Esophagus muscularis mucosa (tissue), 4 donors: ENCODE measurements at regions not wholly inside any gene's neighbourhood (a gene's known extent, or its start where the extent isn't known, plus 50 kb on each side); places are given as distances from the start of the nearest gene placed in this dataset.

Source experiments
- EP300 ChIP-seq: sonication (generic); formaldehyde crosslinking; IDR thresholded peaks from one replicate; pipeline ENCODE4 v1.6.1; 2017; ENCODE audit warnings: antibody characterized with exemption
- POLR2A ChIP-seq: fragments of 450-650 bp; IDR thresholded peaks from one replicate; pipeline ENCODE4 v1.6.1; 2017; ENCODE audit warnings: antibody characterized with exemption, moderate library complexity, mild to moderate bottlenecking, low read depth
- POLR2AphosphoS5 ChIP-seq, 2 donors: sonication (generic); formaldehyde crosslinking; IDR thresholded peaks; one replicate each; pipeline ENCODE4 v1.6.1; 2017; ENCODE audit warnings: antibody characterized with exemption in 2 of 2
- TF ChIP-seq, protein P1 (sequence below), 3 experiments: fragments of 200-600 bp in 2 of 3; fragments of 450-650 bp in 1 of 3; sonication (generic) in 2 of 3; IDR thresholded peaks; one replicate each; pipeline ENCODE4 v1.5.1; 2017 to 2019; ENCODE audit warnings: antibody characterized with exemption in 3 of 3, mild to moderate bottlenecking in 2 of 3, moderate library complexity in 1 of 3

DNA sequence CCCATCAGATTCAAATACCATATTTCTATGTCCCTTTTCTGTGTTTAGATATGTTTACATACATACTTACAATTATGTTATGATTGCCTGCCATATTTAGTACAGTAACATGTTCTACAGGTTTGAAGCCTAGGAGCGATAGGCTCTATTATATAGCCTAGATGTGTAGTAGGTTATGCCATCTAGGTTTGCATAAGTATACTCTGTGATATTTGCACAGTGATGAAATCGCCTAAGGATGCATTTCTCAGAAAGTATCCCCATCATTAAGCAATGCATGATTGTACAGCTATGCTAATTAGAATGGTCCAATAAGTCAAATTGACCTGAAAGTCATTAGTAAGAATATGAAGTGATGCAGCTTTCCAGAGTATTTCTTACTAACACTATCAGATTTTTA, 1171.7 kb upstream of the LRRTM3 start:
- no peak for TF ChIP-seq EP300
- no peak for TF ChIP-seq POLR2A
- TF ChIP-seq, protein P1, sequence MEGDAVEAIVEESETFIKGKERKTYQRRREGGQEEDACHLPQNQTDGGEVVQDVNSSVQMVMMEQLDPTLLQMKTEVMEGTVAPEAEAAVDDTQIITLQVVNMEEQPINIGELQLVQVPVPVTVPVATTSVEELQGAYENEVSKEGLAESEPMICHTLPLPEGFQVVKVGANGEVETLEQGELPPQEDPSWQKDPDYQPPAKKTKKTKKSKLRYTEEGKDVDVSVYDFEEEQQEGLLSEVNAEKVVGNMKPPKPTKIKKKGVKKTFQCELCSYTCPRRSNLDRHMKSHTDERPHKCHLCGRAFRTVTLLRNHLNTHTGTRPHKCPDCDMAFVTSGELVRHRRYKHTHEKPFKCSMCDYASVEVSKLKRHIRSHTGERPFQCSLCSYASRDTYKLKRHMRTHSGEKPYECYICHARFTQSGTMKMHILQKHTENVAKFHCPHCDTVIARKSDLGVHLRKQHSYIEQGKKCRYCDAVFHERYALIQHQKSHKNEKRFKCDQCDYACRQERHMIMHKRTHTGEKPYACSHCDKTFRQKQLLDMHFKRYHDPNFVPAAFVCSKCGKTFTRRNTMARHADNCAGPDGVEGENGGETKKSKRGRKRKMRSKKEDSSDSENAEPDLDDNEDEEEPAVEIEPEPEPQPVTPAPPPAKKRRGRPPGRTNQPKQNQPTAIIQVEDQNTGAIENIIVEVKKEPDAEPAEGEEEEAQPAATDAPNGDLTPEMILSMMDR (IDR thresholded peaks at IDR 0.05): no peak
- no peak for TF ChIP-seq POLR2AphosphoS5 (IDR thresholded peaks at IDR 0.05)
